CD4-positive, alpha-beta T cell treated with Interleukin-4 for 1 hour (primary cell): ENCODE measurements at regions not wholly inside any gene's neighbourhood (a gene's known extent, or its start where the extent isn't known, plus 50 kb on each side); places are given as distances from the start of the nearest gene placed in this dataset.
"Not testable (repeated sequence)": the region's sequence is repeated elsewhere in the genome, so short reads cannot be mapped to it uniquely, and the experiment has no call there.

Source experiments
- DNase-seq, 2 donors: peaks; one replicate each; pipeline ENCODE4 v3.0.0-alpha.2; 2020 to 2022

GRCh38 chrX:87961471-87961870 lies 443.9 kb downstream of the KLHL4 start:
- no peak for DNase-seq

DNA sequence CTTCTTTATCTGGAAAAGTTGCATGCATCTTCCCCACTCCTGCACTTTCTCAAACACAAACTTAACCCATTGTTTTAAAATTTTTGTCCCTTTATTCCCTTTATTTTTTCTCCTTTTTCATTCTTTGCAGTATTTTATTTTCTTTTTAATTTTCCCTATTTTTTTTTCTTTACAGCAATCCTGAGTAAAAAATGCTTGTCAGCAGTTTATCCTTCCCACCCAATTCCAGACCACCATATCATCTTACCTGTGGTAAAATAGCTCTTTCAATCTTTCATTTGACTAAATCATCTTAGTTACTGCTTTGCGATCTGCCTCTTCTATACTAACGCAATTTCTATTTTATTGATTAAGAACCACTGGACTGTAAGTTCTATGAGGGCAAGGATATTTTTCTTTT lies 450.5 kb downstream of the KLHL4 start:
- DNase-seq, result no peak

DNA sequence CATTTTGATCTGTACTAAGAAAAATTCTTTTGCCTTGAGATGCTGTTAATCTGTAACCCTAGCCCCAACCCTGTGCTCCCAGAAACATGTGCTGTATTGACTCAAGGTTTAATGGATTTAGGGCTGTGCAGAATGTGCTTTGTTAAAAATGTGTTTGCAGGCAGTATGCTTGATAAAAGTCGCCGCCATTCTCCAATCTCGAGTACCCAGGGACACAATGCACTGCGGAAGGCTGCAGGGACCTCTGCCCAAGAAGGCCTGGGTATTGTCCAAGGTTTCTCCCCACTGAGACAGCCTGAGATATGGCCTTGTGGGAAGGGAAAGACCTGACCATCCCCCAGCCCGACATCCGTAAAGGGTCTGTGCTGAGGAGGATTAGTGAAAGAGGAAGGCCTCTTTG lies 454.5 kb downstream of the KLHL4 start:
- not testable (repeated sequence) for DNase-seq

- no peak for DNase-seq
Observed at GRCh38 chrX:87975365-87975764, 457.8 kb downstream of the KLHL4 start.

DNA sequence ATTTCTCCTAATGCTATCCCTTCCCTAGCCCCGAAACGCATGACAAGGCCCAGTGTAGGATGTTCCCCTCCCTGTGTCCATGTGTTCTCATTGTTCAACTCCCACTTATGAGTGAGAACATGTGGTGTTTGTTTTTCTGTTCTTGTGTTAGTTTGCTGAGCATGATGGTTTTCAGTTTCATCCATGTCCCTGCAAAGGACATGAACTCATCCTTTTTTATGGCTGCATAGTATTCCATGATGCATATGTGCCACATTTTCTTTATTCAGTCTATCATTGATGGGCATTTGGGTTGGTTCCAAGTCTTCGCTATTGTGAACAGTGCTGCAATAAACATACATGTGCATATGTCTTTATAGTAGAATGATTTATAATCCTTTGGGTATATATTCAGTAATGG lies 490.3 kb downstream of the KLHL4 start:
- not testable (repeated sequence) for DNase-seq

DNA sequence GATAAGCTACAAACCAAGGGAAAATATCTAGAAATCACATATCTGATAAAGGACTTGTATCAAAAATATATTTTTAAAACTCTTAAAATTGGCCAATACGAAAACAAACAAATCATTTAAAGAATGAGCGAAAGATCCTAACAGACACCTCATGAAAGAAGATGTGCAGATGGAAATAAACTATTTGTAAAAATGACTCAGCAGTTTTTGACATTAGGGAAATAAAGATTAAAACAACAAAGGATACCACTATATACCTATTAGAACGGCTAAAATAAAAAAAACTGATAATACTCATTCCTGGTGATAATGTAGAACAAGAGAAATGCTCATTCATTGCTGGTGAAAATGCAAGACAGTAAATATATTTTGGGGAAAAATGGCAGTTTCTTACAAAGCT lies 506.4 kb downstream of the KLHL4 start:
- DNase-seq, result no peak

DNA sequence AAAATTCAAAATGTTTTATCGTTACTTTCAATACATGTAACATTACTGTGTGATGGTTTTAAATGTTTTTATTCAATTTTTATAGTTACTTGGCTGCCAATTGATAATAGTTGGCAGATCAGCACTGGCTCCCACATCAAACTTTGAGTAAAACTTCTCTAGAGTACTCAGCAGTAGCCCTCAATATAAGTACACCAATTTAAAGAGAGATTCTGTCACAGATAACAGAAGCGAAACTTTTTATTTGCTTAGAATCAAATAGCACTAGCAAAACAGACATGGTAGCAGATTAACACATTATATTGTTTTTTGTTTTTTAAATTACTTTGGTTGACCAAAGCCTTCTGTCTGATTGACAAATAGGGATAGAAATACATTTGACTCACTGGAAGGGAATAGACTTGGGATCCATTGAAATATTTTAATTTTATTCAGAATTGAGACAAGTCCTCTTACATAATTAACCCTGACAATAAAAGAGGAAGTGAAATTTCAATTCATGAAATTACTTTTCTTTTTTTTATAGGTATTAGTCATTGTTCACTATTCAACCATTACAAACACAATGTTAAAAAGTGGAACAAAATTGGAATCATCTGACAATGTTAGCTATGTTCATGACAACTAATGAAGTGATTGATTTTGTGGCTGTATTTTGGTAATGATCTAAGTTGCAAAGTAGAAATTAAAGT lies 554.9 kb downstream of the KLHL4 start:
- DNase-seq, result no peak

GRCh38 chrX:88101968-88102367 lies 584.4 kb downstream of the KLHL4 start:
- no peak for DNase-seq

- DNase-seq, result no peak
Observed at GRCh38 chrX:88135735-88136134, 611.3 kb upstream of the CPXCR1 start.

DNA sequence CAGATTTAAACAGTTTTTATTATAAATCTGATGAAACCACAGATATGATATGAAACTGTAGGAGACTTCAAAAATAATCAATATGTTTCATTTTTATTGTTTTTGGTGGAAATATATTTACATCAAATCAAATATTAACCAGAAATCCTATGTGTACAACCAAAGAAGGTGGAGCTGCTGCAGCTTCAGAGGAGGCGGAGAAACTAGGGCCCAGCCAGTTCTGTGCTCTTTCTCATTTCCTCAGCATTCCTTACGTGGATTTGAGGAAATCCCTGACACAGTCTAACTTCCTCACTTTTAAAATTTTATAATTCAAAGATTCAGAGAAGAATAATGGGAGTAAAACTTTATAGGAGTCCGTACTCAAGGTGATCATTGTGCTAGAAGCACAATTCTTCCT lies 610.7 kb upstream of the CPXCR1 start:
- no peak for DNase-seq

GRCh38 chrX:88146577-88146976 lies 600.4 kb upstream of the CPXCR1 start:
- DNase-seq, result no peak

GRCh38 chrX:88170553-88170952 lies 576.5 kb upstream of the CPXCR1 start:
- no peak for DNase-seq

- DNase-seq, result not testable (repeated sequence)
Observed at GRCh38 chrX:88173932-88174440, 573.0 kb upstream of the CPXCR1 start.

DNA sequence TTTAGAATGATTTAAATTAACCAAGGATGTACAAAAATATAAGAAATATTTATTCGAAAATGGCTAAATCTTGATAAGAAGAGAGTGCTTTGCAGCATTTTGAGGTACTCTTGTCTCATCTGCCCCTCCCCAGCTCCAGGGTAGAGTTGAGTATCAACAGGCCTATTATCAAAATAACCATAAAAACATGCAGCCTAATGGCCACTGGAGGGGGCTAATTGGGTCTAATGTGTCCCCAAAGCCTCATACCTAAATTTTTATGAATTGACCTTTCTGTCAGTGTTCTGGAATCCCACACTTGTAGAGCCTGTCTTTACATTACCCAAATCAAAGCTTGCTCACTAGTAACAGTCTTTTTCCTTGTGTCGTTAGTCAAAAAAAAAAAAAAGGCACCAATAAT lies 544.9 kb upstream of the CPXCR1 start:
- DNase-seq, result no peak

- no peak for DNase-seq
Observed at GRCh38 chrX:88244066-88244465, 503.0 kb upstream of the CPXCR1 start.

- no peak for DNase-seq
Observed at GRCh38 chrX:88284844-88285243, 462.2 kb upstream of the CPXCR1 start.

DNA sequence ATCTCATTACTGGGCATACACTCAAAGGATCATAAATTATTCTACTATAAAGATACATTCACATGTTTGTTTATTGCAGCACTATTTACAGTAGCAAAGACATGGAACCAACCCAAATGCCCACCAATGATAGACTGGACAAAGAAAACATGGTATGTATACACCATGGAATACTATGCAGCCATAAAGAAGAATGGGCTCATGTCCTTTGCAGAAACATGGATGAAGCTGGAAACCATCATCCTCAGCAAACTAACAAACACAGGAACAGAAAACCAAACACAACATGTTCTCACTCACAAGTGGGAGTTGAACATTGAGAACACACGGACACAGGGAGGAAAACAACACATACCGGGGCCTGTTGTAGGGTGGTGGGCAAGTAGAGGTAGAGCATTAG lies 433.1 kb upstream of the CPXCR1 start:
- not testable (repeated sequence) for DNase-seq

DNA sequence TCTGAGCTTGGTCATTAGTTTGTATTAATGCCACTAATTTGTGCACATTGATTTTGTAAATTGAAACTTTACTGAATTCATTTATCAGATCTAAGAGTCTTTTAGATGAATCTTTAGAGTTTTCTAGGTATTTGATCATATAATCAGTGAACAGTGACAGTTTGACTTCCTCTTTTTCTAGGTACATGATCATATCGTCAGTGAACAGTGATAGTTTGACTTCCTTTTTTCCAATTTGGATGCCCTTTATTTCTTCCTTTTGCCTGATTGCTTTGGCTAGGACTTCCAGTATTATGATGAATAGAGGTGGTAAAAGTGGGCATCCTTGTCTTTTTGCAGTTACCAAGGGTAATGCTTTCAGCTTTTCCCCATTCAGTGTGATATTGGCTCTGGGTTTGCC lies 421.4 kb upstream of the CPXCR1 start:
- DNase-seq, result no peak

- no peak for DNase-seq
Observed at GRCh38 chrX:88355252-88355651, 391.8 kb upstream of the CPXCR1 start.

DNA sequence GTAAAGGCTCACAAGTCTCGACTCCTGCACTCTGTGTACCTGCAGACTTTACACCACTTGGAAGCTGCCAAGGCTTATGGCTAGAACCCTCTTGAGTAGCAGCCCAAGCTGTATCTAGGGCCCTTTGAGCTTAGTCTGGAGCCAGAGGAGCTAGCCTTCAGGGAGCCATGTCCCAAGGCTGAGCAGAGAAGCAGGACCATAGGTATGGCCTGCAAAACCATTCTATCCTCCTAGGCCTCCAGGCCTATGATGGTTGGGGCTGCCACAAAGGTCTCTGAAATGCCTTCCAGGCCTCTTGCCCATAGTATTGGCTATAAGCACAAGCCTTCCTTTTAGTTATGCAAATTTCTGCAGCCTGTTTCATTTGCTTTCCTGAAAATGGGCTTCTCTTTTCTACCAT lies 380.7 kb upstream of the CPXCR1 start:
- DNase-seq, result no peak

- no peak for DNase-seq
Observed at GRCh38 chrX:88378406-88378805, 368.6 kb upstream of the CPXCR1 start.

DNA sequence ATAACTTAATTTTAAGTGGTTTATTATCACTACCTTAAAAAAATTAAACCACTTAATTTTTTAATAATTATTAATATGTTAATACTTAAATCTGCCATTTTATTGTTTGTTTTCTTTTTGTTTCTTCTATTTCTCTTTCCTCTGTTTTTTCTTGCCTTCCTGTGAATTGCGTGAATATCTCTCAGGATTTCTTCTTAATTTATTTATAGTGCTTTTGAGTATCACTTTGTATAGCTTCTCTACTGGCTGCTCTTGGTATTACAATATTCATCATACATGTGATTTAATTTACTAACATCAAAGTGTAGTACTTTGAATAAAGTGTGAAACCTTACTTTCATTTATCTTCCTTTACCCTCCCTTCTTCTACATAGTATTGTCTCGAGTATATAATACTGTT lies 349.5 kb upstream of the CPXCR1 start:
- no peak for DNase-seq

- DNase-seq, result no peak
Observed at GRCh38 chrX:88416002-88416401, 331.0 kb upstream of the CPXCR1 start.

- no peak for DNase-seq
Observed at GRCh38 chrX:88416965-88417364, 330.1 kb upstream of the CPXCR1 start.

- no peak for DNase-seq
Observed at GRCh38 chrX:88424071-88424470, 323.0 kb upstream of the CPXCR1 start.
